ENCODE measurements at regions not wholly inside any gene's neighbourhood (a gene's known extent, or its start where the extent isn't known, plus 50 kb on each side); places are given as distances from the start of the nearest gene placed in this dataset.
"Not testable (repeated sequence)": the region's sequence is repeated elsewhere in the genome, so short reads cannot be mapped to it uniquely, and the experiment has no call there.

DNA sequence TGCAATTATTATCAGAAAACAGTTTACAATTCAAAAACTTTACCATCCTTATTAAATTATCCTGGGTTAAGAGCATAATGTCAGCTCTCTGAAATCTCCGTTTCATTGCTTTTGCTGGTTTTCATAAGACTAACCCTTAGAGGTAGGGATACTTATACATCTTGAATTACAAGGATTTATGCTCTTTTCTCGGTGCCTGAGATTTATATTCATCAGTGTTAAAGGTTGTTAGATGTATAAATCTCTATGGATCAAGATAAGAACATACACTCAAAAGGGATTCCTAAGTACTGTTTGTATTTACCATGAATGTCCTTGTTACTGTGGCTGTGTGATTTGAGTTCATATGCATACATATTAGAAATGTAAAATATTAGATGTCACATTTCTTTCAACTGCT, 684.7 kb downstream of the EFNA5 start:
- H3K4me1 ChIP-seq (ENCODE audit: control insufficient read depth in 5 of 5, insufficient read depth in 5 of 5, low read length in 5 of 5), result no peaks in the 10 kb centered on the region
- no peak overlapping the region for H3K9ac ChIP-seq (ENCODE audit: insufficient read depth in 1 of 2, low read length in 2 of 2)
- no peaks in the 10 kb centered on the region for H3K27me3 ChIP-seq (ENCODE audit: control insufficient read depth in 3 of 3, insufficient read depth in 3 of 3, low read length in 2 of 3)
- no peaks in the 10 kb centered on the region for H3K9me3 ChIP-seq (ENCODE audit: control insufficient read depth in 4 of 4, insufficient read depth in 3 of 4, low read length in 3 of 4)
- 41 to 77% methylated on average over 2 of the region's 2 CpGs for WGBS, 2 donors
- ATAC-seq (ENCODE audit: insufficient read depth, low FRiP score) (no peak), DNase-seq (no peak)
- no peaks in the 10 kb centered on the region for H3K36me3 ChIP-seq (ENCODE audit: control insufficient read depth in 4 of 4, insufficient read depth in 4 of 4, low read length in 4 of 4)
- H3K27ac ChIP-seq (ENCODE audit: low read depth in 1 of 2, low read length in 1 of 2), result no peak overlapping the region
- H3K4me3 ChIP-seq, result no peak overlapping the region
- no peak for TF ChIP-seq CTCF (IDR thresholded peaks at IDR 0.05; ENCODE audit: control extremely low read depth, extremely low read depth)

- ATAC-seq (ENCODE audit: insufficient read depth, low FRiP score) (no peak), DNase-seq (no peak)
- no peak overlapping the region for H3K4me3 ChIP-seq
- H3K36me3 ChIP-seq (ENCODE audit: control insufficient read depth in 4 of 4, insufficient read depth in 4 of 4, low read length in 4 of 4), result no peaks in the 10 kb centered on the region
- H3K9ac ChIP-seq (ENCODE audit: insufficient read depth in 1 of 2, low read length in 2 of 2), result no peak overlapping the region
- no peaks in the 10 kb centered on the region for H3K27me3 ChIP-seq (ENCODE audit: control insufficient read depth in 3 of 3, insufficient read depth in 3 of 3, low read length in 2 of 3)
- no peak for TF ChIP-seq CTCF (IDR thresholded peaks at IDR 0.05; ENCODE audit: control extremely low read depth, extremely low read depth)
- 76 to 94% methylated on average over 6 of the region's 6 CpGs for WGBS, 2 donors
- no peaks in the 10 kb centered on the region for H3K4me1 ChIP-seq (ENCODE audit: control insufficient read depth in 5 of 5, insufficient read depth in 5 of 5, low read length in 5 of 5)
- no peak overlapping the region for H3K27ac ChIP-seq (ENCODE audit: low read depth in 1 of 2, low read length in 1 of 2)
- H3K9me3 ChIP-seq (ENCODE audit: control insufficient read depth in 4 of 4, insufficient read depth in 3 of 4, low read length in 3 of 4), result no peaks in the 10 kb centered on the region
These were observed 685.6 kb downstream of the EFNA5 start for GRCh38 chr5:106985174-106985573.

- not testable (repeated sequence) for H3K4me3 ChIP-seq; H3K27me3 ChIP-seq (ENCODE audit: control insufficient read depth in 3 of 3, insufficient read depth in 3 of 3, low read length in 2 of 3); H3K27ac ChIP-seq (ENCODE audit: low read depth in 1 of 2, low read length in 1 of 2); H3K9ac ChIP-seq (ENCODE audit: insufficient read depth in 1 of 2, low read length in 2 of 2); DNase-seq; H3K36me3 ChIP-seq (ENCODE audit: control insufficient read depth in 4 of 4, insufficient read depth in 4 of 4, low read length in 4 of 4); H3K9me3 ChIP-seq (ENCODE audit: control insufficient read depth in 4 of 4, insufficient read depth in 3 of 4, low read length in 3 of 4); ATAC-seq (ENCODE audit: insufficient read depth, low FRiP score)
- peaks cover 0 to 12% (median 0%) of the 10 kb centered on the region in 5 donors for H3K4me1 ChIP-seq (ENCODE audit: control insufficient read depth in 5 of 5, insufficient read depth in 5 of 5, low read length in 5 of 5)
- WGBS, 2 donors, result 85 to 89% methylated on average over 11 of the region's 11 CpGs
These were observed 691.6 kb downstream of the EFNA5 start for GRCh38 chr5:106979178-106979577.

- H3K9me3 ChIP-seq (ENCODE audit: control insufficient read depth in 4 of 4, insufficient read depth in 3 of 4, low read length in 3 of 4); DNase-seq; H3K27ac ChIP-seq (ENCODE audit: low read depth in 1 of 2, low read length in 1 of 2); H3K9ac ChIP-seq (ENCODE audit: insufficient read depth in 1 of 2, low read length in 2 of 2); H3K27me3 ChIP-seq (ENCODE audit: control insufficient read depth in 3 of 3, insufficient read depth in 3 of 3, low read length in 2 of 3); H3K4me3 ChIP-seq; H3K36me3 ChIP-seq (ENCODE audit: control insufficient read depth in 4 of 4, insufficient read depth in 4 of 4, low read length in 4 of 4); ATAC-seq (ENCODE audit: insufficient read depth, low FRiP score): not testable (repeated sequence)
- WGBS, 2 donors, result 85 to 91% methylated on average over 13 of the region's 13 CpGs
- H3K4me1 ChIP-seq (ENCODE audit: control insufficient read depth in 5 of 5, insufficient read depth in 5 of 5, low read length in 5 of 5), result peaks cover 0 to 12% (median 0%) of the 10 kb centered on the region in 5 donors
These were observed 692.1 kb downstream of the EFNA5 start for GRCh38 chr5:106978582-106979165.
